ENCODE measurements at regions not wholly inside any gene's neighbourhood (a gene's known extent, or its start where the extent isn't known, plus 50 kb on each side); places are given as distances from the start of the nearest gene placed in this dataset.
A peak's percentile ranks its signal among the peaks of the same experiment; 100 is the strongest.
"Not testable (repeated sequence)": the region's sequence is repeated elsewhere in the genome, so short reads cannot be mapped to it uniquely, and the experiment has no call there.

GRCh38 chr20:57971583-57971982 lies 256.9 kb downstream of the ANKRD60 start:
- not testable (repeated sequence) for DNase-seq (ENCODE audit: low read depth in 2 of 2)

GRCh38 chr20:57970856-57971255 lies 257.6 kb downstream of the ANKRD60 start:
- DNase-seq (ENCODE audit: low read depth in 2 of 2), result no peak

- DNase-seq (ENCODE audit: low read depth in 2 of 2), result no peak
Measured at GRCh38 chr20:57970116-57970515, 258.3 kb downstream of the ANKRD60 start.

- no peak for DNase-seq (ENCODE audit: low read depth in 2 of 2)
Measured at GRCh38 chr20:57968120-57968519, 258.3 kb upstream of the PMEPA1 start.

- DNase-seq (ENCODE audit: low read depth in 2 of 2), result no peak
Measured at GRCh38 chr20:57967364-57967763, 257.5 kb upstream of the PMEPA1 start.

- DNase-seq (ENCODE audit: low read depth in 2 of 2), result no peak
Measured at GRCh38 chr20:57966620-57967019, 256.8 kb upstream of the PMEPA1 start.

GRCh38 chr20:57965441-57965840 lies 255.6 kb upstream of the PMEPA1 start:
- no peak for DNase-seq (ENCODE audit: low read depth in 2 of 2)

GRCh38 chr20:57964011-57964862 lies 254.4 kb upstream of the PMEPA1 start:
- DNase-seq (ENCODE audit: low read depth in 2 of 2), result no peak

- no peak for DNase-seq (ENCODE audit: low read depth in 2 of 2)
Measured at GRCh38 chr20:57960803-57961575, 251.2 kb upstream of the PMEPA1 start.

- DNase-seq (ENCODE audit: low read depth in 2 of 2), result no peak
Measured at GRCh38 chr20:57959589-57959988, 249.8 kb upstream of the PMEPA1 start.

- DNase-seq (ENCODE audit: low read depth in 2 of 2), result no peak
Measured at GRCh38 chr20:57959018-57959417, 249.2 kb upstream of the PMEPA1 start.

GRCh38 chr20:57958050-57958420 lies 248.2 kb upstream of the PMEPA1 start:
- DNase-seq (ENCODE audit: low read depth in 2 of 2), result no peak

- DNase-seq (ENCODE audit: low read depth in 2 of 2), result no peak
Measured at GRCh38 chr20:57957411-57958049, 247.7 kb upstream of the PMEPA1 start.

- peak; percentile 7 to 9 for DNase-seq (ENCODE audit: low read depth in 2 of 2)
Measured at GRCh38 chr20:57953638-57954037, 243.8 kb upstream of the PMEPA1 start.

- no peak for DNase-seq (ENCODE audit: low read depth in 2 of 2)
Measured at GRCh38 chr20:57952136-57952535, 242.3 kb upstream of the PMEPA1 start.

GRCh38 chr20:57951549-57951948 lies 241.7 kb upstream of the PMEPA1 start:
- no peak for DNase-seq (ENCODE audit: low read depth in 2 of 2)

GRCh38 chr20:57950764-57951485 lies 241.1 kb upstream of the PMEPA1 start:
- DNase-seq (ENCODE audit: low read depth in 2 of 2), result no peak

GRCh38 chr20:57948180-57948955 lies 238.6 kb upstream of the PMEPA1 start:
- DNase-seq (ENCODE audit: low read depth in 2 of 2), result no peak

- DNase-seq (ENCODE audit: low read depth in 2 of 2), result peak; percentile 95
Measured at GRCh38 chr20:57947421-57948179, 237.8 kb upstream of the PMEPA1 start.

GRCh38 chr20:57946559-57947315 lies 236.9 kb upstream of the PMEPA1 start:
- DNase-seq (ENCODE audit: low read depth in 2 of 2), result no peak

Data from fibroblast of skin of left quadriceps (primary cell).